WI38 (cell line): ENCODE measurements at regions not wholly inside any gene's neighbourhood (a gene's known extent, or its start where the extent isn't known, plus 50 kb on each side); places are given as distances from the start of the nearest gene placed in this dataset.
"Not testable (repeated sequence)": the region's sequence is repeated elsewhere in the genome, so short reads cannot be mapped to it uniquely, and the experiment has no call there.

Experiments used
- H3K4me3 ChIP-seq: 2 replicates; pipeline ENCODE4 v1.5.1; 2011; ENCODE audit warnings: low read depth, mild to moderate bottlenecking, control low read depth, low read length
- CTCF ChIP-seq: IDR thresholded peaks from 2 replicates; pipeline ENCODE4 v1.5.1; 2012; ENCODE audit warnings: low read depth, mild to moderate bottlenecking, control low read depth, low read length

- no peak for TF ChIP-seq CTCF
- H3K4me3 ChIP-seq, result no peak overlapping the region
Observed at GRCh38 chr11:81331611-81332235, 1401.9 kb downstream of the FAM181B start.

- H3K4me3 ChIP-seq, result no peak overlapping the region
Observed at GRCh38 chr11:81331088-81331487, 1402.6 kb downstream of the FAM181B start.

GRCh38 chr11:81303038-81303664 is 1430.5 kb downstream of the FAM181B start:
- no peak for TF ChIP-seq CTCF
- no peak overlapping the region for H3K4me3 ChIP-seq

More at GRCh38 chr11:81331088-81331487, 1402.6 kb downstream of the FAM181B start:
- TF ChIP-seq CTCF, result no peak

- no peak for TF ChIP-seq CTCF
- H3K4me3 ChIP-seq, result no peak overlapping the region
Observed at GRCh38 chr11:81301166-81301830, 1432.4 kb downstream of the FAM181B start.

GRCh38 chr11:81286959-81287358 is 1446.7 kb downstream of the FAM181B start:
- no peak for TF ChIP-seq CTCF
- no peak overlapping the region for H3K4me3 ChIP-seq

- TF ChIP-seq CTCF, result no peak
- no peak overlapping the region for H3K4me3 ChIP-seq
Observed at GRCh38 chr11:81286550-81286949, 1447.1 kb downstream of the FAM181B start.

- not testable (repeated sequence) for H3K4me3 ChIP-seq
Observed at GRCh38 chr11:81280228-81280627, 1453.4 kb downstream of the FAM181B start.

- H3K4me3 ChIP-seq, result no peak overlapping the region
- TF ChIP-seq CTCF, result no peak
Observed at GRCh38 chr11:81278991-81279390, 1454.7 kb downstream of the FAM181B start.
